AG09319 (cell line): ENCODE measurements at regions not wholly inside any gene's neighbourhood (a gene's known extent, or its start where the extent isn't known, plus 50 kb on each side); places are given as distances from the start of the nearest gene placed in this dataset.

Source experiments
- DNase-seq: peaks from one replicate; pipeline ENCODE4 v3.0.0-alpha.2; 2010; ENCODE audit warnings: low read depth; ENCODE audit errors: extremely low read depth
- TF ChIP-seq, protein P1 (sequence below): IDR thresholded peaks from 2 replicates; pipeline ENCODE4 v1.5.1; 2011; ENCODE audit warnings: low read depth, mild to moderate bottlenecking, inconsistent platforms, low read length, moderate library complexity

DNA sequence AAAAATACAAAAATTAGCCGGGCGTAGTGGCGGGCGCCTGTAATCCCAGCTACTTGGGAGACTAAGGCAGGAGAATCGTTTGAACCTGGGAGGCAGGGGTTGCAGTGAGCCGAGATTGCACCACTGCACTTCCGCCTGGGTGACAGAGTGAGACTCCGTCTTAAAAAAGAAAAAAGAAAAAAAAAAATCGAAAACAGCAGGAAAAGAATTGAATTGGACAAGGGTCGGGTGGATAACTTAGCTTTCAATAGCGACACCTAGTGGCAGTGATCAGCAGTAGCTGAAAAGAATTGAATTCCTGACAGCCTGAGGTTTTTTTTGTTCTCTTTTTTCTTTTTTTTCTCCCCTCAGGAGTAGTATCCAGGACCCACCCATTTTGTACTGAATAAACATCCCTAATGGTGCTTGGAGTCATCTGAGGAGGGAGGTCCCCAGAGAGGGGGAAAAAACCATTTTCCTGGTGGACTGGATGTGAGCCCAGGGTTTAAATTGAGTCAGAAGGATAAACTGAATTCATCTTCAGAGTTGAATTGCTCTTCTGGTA lies 55.1 kb downstream of the CYCS start:
- peak; percentile 75 for DNase-seq
- TF ChIP-seq, protein P1, sequence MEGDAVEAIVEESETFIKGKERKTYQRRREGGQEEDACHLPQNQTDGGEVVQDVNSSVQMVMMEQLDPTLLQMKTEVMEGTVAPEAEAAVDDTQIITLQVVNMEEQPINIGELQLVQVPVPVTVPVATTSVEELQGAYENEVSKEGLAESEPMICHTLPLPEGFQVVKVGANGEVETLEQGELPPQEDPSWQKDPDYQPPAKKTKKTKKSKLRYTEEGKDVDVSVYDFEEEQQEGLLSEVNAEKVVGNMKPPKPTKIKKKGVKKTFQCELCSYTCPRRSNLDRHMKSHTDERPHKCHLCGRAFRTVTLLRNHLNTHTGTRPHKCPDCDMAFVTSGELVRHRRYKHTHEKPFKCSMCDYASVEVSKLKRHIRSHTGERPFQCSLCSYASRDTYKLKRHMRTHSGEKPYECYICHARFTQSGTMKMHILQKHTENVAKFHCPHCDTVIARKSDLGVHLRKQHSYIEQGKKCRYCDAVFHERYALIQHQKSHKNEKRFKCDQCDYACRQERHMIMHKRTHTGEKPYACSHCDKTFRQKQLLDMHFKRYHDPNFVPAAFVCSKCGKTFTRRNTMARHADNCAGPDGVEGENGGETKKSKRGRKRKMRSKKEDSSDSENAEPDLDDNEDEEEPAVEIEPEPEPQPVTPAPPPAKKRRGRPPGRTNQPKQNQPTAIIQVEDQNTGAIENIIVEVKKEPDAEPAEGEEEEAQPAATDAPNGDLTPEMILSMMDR = peak; percentile 71

DNA sequence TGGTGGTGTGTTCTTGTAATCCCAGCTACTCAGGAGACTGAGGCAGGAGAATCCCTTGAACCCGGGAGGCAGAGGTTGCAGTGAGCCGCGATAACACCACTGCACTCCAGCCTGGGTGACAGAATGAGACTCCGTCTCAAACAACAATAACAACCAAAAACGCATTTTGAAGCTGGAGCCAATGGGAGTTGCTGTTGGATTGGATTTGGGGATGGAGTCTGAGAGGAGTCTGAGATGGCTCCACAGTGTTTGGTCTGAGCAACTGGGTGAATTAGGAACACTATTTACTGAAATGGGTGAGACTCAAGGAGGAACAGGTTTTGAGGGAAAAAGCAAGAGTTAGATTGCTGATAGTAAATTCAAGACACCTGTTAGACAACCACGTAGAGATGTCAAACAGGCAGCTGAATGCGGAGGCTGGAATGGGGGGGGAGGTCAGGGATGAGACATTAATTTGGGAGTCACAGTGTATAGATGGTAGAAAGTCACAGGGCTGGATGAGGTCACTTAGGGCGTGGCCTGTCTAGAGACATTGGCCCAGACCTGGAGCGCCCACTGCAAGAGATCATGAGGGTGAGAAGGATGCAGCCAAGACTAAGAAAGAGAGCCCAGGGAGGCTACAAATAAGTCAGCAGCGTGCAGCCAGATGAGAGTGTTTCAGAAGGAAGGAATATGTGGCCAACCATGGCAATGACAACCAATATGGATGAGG lies 56.4 kb downstream of the CYCS start:
- TF ChIP-seq, protein P1 = no peak
- no peak for DNase-seq

DNA sequence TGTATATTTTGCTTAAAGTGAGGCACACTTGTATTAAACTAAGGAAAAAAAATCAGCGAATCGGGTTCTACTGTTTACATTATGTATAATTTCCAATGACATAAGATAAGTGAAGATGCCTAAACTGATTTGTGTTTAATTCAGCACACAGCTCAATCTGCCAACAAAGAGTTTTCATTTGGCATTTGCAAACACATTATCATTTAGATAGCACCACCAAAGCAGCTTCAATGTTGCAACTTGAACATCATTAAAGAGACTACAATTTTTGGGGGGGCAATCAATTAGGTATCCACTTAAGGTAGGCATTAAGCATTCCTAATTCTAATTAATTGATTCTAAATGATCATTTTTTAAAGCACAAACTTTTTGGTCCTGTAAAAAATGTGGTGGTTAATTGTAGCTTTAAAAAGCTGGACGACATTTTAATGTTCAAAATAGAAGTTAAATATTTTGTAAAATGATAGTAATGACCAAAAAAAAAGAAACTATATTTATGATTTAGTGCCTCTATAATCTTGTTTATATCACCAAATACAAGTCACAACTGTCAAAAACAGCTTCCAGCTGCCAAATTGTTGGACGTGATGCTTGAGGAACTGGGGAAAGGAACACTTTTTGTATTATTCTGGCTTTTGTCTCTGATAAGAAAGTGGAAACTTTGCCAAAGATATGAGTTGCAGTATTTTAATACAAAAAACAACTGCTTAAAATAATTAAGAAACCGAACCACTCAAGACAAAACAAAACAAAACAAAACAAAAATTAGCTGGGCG lies 57.1 kb downstream of the CYCS start:
- TF ChIP-seq, protein P1 = no peak
- DNase-seq = no peak

DNA sequence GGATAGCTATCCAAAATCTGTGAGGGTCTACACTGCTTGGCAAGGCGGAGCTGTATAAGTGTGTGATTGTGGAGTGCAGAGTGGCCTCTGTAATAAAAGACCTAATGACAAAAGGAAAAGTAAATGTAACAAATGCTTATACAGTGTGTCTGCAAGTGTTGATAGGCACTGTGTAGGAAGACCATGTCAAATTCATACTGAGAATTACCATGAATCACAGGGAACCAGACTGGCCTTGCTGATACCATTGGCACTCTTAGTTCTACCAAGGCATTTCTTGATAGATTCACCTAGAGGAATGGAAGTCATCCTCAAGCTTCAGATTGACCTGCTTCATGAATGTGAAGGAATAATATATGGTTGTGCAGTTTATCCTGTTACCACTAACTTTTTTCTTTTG lies 58.8 kb downstream of the CYCS start:
- no peak for DNase-seq
- TF ChIP-seq, protein P1 = no peak

DNA sequence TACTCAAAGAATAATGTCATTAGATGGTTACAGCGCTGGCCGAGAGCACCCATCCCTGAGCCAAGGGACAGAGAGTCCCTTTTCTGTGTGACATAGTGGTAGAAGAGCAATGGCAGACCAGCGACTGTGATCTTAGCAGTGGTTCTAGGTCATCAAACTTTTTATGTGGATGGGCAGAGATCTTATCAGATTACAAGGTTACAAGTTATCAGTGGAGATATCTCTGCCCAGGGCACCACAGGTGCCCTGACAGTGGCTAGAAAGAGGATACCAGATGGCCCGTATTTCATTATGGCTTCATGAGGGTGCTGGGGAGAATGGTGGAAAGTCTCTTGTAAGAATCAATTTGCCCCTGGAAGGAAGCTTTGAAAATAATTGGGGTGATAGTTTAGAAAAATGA lies 62.7 kb downstream of the CYCS start:
- TF ChIP-seq, protein P1 = no peak

DNA sequence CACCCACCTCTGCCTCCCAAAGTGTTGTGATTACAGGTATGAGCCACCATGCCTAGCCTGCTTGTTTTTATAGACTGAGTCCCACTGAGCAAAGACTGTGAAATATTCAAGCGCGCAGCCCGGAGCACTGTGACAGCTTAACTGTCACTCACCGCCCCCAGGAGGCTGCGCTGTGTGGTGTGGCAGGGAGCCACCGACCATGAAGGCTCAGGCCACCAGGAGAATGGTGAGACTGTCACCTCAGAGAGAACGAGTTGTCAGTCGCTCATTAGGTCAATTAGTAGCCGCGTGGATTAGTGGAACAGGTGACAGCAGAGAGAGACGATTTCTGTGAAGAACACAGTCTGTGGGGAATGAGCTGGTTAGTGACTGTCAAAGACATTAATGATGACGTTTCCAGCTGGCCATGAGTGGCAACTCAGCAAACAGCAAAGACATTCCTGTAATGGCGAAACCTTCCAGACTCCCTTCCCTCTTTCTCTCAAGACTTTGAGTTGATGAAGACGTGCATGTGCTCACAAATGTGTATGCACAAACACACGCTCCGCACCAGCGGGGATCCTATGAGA lies 64.5 kb downstream of the CYCS start:
- TF ChIP-seq, protein P1 = no peak
- no peak for DNase-seq

More for the DNA sequence above, 62.7 kb downstream of the CYCS start:
- DNase-seq = no peak

DNA sequence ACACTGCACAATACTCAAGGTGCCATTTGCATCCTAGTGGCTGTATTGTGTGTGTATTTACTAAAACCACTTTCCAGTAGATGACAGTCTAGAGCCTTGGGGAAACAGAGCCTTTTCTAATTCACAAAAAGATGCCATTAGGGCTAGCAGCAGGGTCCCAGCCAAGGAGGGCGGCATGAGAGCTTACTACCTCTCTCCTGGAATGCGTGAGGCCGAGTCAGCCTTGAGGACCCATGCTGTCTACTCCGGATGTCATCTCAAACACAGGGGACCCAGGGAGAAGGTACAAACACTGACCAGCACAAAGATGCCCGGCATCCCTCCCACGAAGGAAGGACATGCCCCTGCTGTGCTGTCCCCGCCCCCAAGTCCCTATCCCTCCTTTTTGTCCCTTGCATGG lies 65.5 kb downstream of the CYCS start:
- DNase-seq = no peak
- TF ChIP-seq, protein P1 = no peak
